NCI-H774 (cell line): ENCODE measurements at regions not wholly inside any gene's neighbourhood (a gene's known extent, or its start where the extent isn't known, plus 50 kb on each side); places are given as distances from the start of the nearest gene placed in this dataset.

Experiments
- DNase-seq: peaks from one replicate; lab custom pipeline; 2025; lab: John Stamatoyannopoulos, UW

DNA sequence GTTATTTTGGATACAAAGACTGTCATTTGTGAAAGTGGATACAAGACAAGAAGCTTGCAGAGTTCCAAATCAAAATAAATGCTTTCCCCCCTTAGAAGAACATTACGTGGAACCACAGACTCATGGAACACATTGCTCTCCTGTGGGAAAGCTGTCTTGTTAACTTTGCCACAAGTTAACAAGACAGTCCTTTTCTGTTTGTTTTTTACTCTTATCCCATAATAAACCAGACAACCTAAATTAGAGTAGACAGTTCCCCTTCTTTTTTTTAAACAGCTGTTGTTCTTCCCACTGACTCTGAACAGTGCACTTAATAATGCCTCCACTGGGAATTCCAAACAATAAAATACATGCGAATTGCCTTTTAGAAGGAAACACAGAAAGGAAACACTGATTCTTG, 255.3 kb upstream of the UBE2E2 start:
- DNase-seq = no peak

DNA sequence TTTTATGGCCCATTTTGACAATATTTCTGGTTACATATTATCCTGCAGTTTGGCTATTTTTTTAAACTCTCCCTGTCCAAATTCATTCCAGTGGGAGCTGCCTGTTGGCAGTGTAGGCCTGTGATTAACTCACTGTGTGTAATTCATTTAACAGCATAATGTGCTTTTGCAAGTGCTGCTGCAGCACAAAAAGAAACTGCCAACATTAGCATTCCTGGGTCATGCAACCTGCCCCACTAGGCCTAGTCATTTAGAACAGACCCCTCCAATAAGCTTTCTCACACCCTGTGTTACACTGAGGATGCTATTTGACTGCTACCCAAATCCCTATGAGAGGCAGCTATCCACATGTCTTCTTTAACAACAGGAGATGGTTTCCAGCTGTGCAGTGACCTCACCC, 251.2 kb upstream of the UBE2E2 start:
- no peak for DNase-seq

DNA sequence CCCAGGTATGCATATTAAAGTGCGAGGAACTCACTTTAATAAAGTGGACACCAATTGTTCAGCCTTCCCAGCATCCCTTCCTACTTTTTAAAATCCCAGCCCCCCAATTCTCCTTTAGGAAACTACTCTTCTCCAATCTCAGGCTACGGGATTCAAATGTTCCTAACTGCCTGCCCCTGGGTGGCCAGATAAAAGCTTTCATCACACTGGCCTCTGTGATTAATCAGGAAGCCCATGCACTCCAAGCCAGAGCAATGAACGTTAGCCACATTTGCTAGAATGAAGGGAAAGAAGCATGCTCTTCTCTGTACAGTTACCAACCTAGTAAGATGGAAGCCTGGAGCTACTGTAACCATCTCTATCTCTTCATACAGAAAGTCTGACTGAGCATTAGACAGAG, 250.3 kb upstream of the UBE2E2 start:
- no peak for DNase-seq

DNA sequence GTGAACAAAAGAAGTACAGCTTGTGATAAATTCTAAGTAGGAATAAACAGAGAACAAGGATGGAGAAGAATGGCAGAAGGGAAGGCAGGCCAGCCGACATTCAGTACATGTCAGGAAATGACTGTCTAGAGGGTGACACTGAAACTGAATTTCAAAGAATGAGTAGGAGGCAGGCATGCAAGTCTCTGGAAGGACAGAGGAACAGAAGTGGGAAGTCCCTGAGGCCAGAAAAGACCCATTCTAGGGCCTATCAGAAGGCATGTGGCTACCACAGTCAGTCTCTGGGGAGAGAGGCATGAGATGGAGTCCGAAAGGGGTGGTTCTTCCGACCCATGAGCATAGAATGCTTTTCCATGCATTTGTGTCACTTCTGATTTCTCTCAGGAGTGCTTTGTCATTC, 243.5 kb upstream of the UBE2E2 start:
- no peak for DNase-seq

DNA sequence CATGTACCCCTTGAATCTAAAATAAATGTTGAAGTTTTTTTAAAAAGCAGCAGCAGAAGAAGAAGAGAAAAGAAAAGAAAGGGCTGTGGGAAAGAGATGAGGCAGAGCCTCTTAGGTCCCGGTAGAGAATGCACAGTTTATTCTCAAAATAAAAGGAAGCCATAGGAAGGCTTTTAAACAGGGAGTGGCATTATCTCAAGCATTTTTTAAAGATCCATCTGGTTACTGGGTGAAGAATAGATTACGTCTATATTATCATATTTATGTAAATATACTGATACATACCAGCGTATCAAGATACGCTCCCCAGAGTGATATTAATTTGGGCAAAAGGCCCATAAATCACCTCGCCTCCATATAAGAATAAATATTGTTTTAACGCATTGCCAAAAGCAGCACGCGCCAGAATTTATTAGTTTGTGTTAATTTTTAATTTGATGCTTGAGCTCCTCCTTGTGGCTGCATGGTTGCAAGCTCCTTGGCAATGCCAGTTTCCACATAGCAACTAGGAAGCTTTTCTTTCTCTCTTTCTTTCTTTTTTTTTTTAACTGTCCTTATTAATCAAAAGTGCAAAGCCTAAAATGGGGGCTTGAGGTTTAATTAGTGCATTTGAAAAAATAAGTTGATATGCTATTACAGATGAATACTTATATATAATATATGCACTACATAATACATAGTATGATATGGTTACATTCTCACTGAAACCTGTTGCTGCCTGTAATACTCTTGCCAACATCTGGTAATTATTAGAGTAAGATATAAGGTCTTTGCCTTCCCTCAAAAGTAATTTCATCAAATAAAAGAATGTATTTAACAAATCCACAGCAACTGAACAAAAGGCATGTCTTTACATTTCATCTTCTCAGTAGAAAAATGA, 242.8 kb upstream of the UBE2E2 start:
- DNase-seq = peak; percentile 47

DNA sequence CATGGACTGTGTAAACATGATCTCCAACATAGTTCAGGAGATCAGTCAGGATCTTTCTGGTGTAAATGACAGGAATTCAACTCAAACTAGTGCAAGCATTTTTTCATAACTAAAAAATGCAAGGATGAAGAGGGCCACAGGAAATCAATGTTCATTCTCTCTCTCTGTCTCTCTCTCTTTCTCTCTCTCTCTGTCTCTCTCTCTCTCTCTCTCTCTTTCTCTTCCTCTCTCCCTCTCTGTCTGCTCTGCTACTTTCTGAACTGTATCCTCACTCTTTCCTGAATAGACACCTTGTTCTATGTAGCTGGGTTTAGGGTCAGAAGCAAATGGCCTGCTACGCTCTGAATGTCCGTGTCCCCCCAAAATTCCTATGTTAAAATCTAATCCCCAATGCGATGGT, 240.9 kb upstream of the UBE2E2 start:
- no peak for DNase-seq

DNA sequence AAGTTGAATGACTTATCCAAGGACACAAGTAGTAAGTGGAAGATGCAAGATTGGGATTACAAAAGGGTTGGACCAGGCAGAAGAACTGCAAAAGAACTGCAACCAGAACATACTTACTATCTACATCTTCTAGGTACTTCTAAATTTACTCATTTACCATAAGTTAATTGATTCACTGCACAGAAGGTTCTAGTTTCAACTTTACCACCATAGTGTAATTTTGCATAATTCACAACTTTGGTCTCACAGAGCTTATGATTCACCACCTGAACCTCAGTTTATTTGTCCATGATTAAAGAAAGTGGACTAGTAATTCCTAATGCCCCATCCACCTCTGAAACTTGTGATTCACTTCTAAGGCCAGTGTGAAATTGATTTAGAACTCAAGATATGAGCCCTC, 236.8 kb upstream of the UBE2E2 start:
- no peak for DNase-seq

DNA sequence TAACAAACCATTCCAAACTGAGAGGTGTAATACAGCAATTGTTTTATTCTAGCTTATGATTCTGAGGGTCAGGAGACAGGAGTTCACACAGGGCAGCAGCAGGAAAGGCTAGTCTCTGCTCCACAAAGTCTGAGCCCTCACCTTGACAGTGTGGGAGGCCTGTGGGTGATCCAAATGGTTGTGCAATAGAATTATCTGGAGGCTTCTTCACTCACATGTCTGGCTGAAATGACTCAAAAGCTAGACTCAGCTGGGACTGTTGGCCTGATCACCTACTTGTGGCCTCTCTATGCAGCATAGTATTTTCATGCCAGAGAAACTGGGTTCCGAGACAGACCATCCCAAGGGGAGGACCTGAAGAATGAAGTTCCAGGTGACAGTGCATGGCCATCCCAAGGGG, 233.9 kb upstream of the UBE2E2 start:
- DNase-seq = no peak

DNA sequence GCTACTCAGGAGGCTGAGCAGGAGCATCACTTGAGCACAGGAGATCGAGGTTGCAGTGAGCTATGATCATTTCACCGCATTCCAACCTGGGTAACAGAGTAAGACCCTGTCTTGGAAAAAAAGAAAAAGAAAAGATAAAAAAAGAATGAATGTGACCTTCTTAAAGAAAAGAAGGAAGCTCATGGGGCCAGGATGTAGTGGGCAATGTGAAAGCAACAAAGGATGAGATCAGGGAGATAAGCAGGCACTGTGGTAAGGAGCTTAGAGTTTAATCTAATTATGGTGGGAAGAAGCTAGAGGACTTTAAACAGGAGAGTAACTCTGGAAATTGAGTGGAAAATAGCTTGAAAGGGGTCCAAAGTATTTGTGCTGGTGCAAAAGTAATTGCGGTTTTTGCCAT, 231.6 kb upstream of the UBE2E2 start:
- no peak for DNase-seq

DNA sequence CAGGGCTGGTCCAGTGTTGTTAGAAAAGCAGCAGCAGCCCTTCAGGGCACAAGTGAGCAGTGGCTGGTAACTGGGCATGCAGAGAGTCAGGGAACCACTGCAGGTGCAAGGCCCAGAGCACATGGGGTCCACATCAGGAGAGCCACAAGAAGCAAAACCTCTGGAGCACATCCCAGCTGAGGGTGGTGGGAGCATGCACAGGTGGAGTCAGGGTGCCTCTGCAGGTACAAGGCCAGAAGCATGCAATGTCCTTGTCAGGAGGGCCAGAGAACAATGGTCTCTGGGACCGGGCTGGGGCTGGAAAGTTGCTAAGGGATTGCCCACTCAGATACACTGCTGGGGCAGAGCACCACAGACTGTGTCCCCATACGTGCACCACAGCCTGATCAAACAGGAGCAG, 226.1 kb upstream of the UBE2E2 start:
- DNase-seq = no peak

DNA sequence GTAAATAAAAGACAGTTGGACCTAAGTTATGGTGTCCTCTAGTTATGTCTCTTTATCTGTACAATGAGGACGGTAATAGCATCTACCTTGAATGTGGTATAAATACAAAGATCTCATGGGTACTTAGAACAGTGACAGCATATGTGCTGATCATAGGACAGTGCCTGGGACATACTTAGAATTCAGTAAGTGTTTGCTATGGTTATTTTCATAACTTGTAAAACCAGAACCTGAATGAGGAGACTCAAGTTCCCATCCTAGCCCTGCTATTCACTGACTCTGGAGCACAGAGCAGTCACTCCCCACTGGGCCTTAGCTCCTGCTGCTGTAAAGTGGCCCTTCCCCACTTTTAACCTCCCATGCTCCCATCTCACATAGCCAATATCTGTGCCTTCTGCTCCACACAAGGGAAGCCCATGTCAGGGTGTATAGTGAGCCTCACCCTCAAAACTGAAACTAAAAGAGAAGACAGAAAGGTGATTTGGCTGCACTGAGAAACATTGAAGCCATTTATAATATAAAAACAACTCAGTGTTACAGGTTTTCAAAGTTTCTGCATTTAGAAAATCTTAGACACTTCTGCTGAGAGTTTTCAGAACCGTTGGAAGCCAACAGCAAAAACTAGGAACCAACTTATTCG, 225.4 kb upstream of the UBE2E2 start:
- no peak for DNase-seq

DNA sequence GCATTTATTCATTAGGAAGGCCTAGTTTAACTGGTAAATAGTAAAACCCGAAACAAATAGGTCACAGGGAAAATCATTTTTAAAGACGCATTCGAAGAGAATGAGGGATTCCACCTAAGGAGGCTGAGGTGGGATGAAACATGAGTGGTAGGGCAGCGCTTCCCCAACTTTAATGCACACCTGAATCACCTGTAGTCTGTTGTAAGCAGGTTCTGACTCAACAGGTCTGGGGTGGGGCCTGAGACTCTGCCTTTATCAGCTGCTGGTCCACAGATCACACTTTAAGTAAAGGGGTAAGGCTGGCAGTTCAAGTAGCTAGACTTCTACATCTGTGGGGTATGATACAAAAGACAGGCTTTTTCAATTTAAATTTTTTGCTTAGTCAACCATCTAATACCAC, 223.5 kb upstream of the UBE2E2 start:
- no peak for DNase-seq

DNA sequence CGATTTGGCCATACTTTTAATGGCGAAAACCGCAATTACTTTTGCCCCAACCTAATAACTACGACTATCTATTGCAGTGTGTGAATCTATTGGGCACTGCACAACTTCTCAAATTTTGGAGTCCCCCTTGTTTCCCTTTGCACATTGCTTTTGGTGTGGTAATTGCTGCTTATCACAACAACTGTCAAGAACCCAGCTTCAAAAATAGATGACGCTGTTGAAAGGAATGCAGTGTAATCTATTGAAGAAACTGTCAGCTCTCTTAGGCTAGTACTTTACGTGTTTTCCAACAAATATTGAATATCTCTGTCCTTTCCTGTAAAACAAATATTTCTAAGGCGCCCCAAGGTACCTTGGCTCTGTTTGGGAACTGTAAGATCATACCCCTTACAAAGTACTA, 222.8 kb upstream of the UBE2E2 start:
- DNase-seq = no peak

DNA sequence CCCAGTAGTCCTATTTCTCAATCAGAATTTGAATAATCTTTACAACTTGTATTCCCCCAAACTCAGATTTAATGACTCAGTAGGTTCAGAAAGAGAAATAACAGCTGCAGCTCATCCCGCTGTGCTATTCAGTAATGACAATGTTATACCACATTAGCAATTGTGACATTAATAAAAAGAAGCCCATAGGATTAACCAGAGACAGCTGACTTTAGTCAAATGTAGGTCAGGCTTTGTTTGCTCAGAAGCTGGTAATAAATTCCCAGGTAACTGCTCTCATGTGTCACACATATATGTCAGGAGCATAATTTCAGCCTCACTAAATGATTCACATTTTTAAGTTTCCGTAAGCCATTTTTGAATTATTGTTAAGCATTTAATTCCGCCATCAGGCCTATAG, 222.0 kb upstream of the UBE2E2 start:
- DNase-seq = no peak

DNA sequence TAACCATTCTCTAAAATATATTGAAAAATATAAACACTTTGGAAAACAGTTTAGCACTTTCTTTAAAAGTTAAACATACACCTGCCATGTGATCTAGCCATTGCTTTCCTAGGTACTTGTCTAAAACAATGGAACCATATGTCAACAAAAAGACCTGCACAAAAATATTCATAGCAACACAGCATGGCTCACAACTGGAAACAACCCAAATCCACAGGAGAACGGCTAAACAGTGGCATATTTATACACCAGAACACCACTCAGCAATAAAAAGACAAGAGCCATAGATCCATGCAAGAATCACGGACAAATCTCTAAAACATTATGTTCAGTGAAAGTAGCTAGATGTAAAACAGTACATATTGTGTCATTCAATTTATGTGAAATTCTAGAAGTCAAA, 221.3 kb upstream of the UBE2E2 start:
- DNase-seq = no peak

DNA sequence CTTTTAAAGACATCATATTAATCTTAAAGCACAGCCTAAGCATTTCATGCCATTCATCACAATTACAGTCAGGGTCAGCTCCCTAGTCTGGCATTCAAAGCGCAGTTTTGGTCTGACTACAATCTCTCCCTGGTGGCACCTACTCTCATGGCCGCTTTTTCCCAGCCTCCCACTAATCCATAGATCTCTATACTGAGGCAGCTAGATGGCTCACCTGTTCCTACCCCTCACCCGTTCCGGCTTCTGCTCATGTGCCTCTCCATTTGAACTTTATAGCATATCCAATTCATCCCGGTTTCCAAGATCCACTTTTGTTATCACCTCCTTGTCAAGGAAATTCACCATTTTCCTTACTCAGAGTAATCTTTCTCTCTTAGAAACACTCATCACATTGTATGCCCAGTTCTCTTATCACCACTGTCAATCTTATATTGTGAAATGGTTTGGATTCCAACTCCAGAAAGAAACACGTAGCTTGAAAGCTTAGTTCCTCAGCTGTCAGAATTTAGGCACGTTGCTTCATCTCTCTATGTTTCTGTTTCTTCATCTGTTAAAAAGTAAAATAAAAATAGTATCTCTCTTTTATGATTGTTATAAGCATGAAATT, 220.0 kb upstream of the UBE2E2 start:
- DNase-seq = no peak

DNA sequence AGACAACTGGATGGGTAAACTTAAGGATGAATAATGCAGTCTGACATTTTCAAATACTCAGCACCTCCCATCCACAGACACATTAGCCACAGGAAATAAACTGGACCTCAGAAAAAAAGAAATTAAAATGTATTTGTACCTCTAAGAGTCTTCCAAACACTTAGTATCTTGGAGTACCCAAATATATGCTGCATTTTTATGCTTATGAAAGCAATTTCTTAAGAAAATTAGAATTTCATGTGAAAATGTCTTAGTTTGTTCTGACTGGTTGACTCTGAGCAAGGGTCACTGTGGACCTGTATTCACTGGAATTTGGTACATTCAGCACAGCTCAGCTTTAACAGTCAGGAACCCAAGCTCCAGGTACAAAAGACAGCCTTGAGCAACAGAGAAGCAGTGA, 216.2 kb upstream of the UBE2E2 start:
- DNase-seq = no peak

DNA sequence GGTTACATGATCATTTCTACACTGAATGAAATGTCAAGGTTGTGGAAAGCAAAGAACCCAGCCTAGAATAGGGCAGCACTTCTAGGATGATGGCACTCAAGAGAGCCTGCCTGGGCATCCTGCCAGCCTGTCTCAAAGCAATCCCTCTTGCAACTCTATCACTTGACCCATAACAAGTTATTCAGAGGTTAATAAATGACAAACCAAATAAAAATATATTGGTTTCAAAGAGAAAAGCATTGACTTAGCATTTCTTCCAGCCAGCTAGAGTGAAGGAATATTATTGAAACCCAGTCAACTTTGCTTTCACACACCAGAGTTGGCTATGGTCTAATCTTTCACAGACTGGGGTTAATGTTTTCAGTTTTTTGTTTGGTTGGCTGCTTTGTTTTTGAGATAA, 214.6 kb upstream of the UBE2E2 start:
- DNase-seq = no peak

DNA sequence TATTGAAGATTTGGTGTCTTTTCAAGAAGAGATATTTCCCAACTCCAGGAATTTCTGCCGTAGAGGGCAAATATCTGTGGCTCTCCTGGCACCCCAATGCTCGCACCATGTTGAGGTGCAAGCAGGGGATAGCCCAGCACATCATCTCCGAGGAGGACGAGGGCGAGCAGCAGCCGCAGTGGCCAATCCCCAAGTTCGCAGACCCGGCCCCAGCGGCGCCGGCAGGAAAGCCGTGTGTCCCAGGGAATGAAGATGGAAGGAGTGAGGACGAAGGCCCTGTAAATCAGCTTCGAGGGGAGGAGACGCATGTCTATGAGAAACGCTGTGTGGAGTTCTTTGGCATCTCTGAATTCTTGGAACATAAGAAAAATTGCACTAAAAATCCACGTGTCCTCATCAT, 213.4 kb upstream of the UBE2E2 start:
- DNase-seq = no peak

DNA sequence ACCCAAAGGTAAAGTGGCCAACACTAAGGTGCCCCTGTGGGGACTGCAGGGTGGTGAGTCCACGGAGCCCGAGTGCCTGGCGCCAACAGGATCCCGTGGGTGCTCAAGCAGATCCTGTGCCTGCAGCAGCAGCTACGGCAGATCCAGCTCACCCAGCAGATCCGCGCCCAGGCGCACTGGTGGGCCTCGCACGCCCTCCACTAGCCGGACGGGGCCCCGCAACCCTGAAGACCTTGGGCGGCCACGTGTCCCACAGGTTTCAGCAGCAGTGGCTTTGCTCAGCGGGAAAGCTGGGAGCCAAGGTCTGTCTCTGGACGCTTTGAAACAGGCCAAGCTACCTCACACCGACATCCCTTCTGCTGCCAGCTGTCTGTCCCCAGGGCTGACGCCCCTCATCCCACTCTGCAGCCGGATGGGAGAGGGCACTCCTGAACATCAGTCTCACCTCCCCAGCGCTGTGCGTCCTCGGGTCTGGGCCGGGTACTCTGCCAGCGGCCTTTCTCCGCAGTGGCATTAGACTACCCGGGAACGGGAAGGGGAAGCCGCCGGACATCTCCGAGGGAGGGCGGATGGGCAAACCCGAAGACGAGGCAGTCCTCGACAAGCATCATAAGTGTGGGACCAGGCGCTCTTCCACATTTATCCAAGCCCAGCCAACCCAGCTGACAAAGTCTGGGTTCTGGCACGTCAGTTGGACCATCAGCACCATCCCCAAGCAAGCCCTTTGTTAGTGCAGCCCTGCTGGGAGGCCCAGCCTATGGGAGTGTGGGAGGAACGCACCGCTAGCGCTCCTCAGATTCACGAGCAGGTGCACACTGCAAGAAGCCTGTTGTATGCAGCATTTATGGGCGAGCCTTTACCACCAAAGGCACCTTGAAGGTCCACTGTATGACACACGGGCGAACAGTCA, 212.6 kb upstream of the UBE2E2 start:
- DNase-seq = no peak

DNA sequence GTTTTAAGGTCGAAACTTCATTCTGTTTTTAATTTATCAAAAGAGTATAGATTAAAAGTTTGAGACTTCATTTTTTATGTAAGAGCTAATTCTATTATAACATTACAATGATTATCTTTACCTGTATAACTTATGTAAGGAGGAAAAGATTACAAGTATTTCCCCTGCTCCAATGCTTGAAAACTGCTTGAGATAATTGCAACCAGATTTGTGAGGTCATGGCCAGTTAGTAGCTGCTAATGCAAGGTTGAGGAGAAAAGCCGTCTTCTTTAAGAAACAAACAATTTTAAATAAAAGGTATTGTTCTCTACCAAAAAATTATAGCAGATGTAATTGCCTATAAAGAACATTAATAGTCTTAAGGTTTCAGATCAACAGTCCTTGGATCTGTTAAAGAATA, 208.3 kb upstream of the UBE2E2 start:
- DNase-seq = no peak

DNA sequence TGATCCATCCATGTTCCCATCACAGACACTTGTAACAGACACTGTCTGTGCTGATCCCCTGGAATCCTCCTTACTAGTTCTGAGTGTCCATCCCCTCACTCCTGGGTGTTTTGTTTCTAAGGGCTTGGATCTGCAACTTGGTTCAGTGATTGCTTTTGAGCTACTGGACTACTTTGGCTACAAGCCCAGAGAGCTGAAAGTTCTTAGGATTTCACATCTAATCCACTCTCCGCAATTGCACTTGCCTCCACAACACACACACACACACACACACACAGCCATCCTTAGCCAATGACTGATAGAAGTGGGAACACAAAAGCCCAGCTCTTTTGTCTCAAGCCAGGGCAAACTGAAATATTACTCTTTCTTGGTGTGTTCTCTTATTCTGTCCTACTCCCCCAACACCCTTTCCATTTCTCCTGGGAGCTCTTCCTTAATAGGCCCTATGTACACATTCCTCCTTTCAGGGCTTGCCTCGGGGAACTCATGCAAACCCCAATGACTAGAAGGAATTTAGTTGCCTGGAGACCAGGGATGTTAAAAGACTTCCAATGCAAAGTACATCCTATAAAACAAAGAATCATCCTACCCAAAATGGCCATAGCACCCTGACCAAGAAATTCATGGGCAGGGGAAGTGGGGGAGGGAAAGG, 206.1 kb upstream of the UBE2E2 start:
- DNase-seq = no peak
